ENCODE measurements at regions not wholly inside any gene's neighbourhood (a gene's known extent, or its start where the extent isn't known, plus 50 kb on each side); places are given as distances from the start of the nearest gene placed in this dataset.

- no peak for DNase-seq
Measured at GRCh38 chr15:101590785-101591184, 61.4 kb downstream of the TM2D3 start.

- DNase-seq: no peak
Measured at GRCh38 chr15:101583284-101583683, 68.9 kb downstream of the TM2D3 start.

GRCh38 chr15:101580431-101580830 is 71.8 kb downstream of the TM2D3 start:
- no peak for DNase-seq

- no peak for DNase-seq
Measured at GRCh38 chr15:101579631-101580163, 72.5 kb downstream of the TM2D3 start.

- DNase-seq: peak in 1 of 2 donors; percentile 14
Measured at GRCh38 chr15:101578443-101578894, 73.7 kb downstream of the TM2D3 start.

- no peak for DNase-seq
Measured at GRCh38 chr15:101573951-101574350, 78.2 kb downstream of the TM2D3 start.

GRCh38 chr15:101570241-101570640 is 80.7 kb upstream of the PCSK6 start:
- DNase-seq: no peak

GRCh38 chr15:101568821-101569555 is 79.5 kb upstream of the PCSK6 start:
- DNase-seq: no peak

- DNase-seq: no peak
Measured at GRCh38 chr15:101568309-101568708, 78.8 kb upstream of the PCSK6 start.

GRCh38 chr15:101566748-101567488 is 77.4 kb upstream of the PCSK6 start:
- no peak for DNase-seq

- DNase-seq: no peak
Measured at GRCh38 chr15:101565377-101565776, 75.9 kb upstream of the PCSK6 start.

- no peak for DNase-seq
Measured at GRCh38 chr15:101563176-101563796, 73.8 kb upstream of the PCSK6 start.

GRCh38 chr15:101562428-101563059 is 73.0 kb upstream of the PCSK6 start:
- DNase-seq: no peak

GRCh38 chr15:101561584-101561906 is 72.0 kb upstream of the PCSK6 start:
- DNase-seq: no peak

- DNase-seq: no peak
Measured at GRCh38 chr15:101560722-101561583, 71.4 kb upstream of the PCSK6 start.

- no peak for DNase-seq
Measured at GRCh38 chr15:101559952-101560351, 70.4 kb upstream of the PCSK6 start.

GRCh38 chr15:101558221-101558941 is 68.9 kb upstream of the PCSK6 start:
- DNase-seq: no peak

- no peak for DNase-seq
Measured at GRCh38 chr15:101556273-101556672, 66.8 kb upstream of the PCSK6 start.

- no peak for DNase-seq
Measured at GRCh38 chr15:101554115-101554915, 64.8 kb upstream of the PCSK6 start.

All from stimulated activated CD4-positive, alpha-beta T cell treated with anti-CD3 and anti-CD28 coated beads, Interleukin-2, amount 100 ng/mL, for 24 hours (primary cell).